Astrocyte of the cerebellum (primary cell): ENCODE measurements at regions not wholly inside any gene's neighbourhood (a gene's known extent, or its start where the extent isn't known, plus 50 kb on each side); places are given as distances from the start of the nearest gene placed in this dataset.

Source experiments
- DNase-seq: peaks from one replicate; pipeline ENCODE4 v3.0.0-alpha.2; 2011; ENCODE audit warnings: low read depth
- H3K4me3 ChIP-seq: 2 replicates; pipeline ENCODE4 v1.5.1; 2011; ENCODE audit warnings: mild to moderate bottlenecking, low read depth, low read length, moderate library complexity
- CTCF ChIP-seq: IDR thresholded peaks from 2 replicates; pipeline ENCODE4 v1.5.1; 2012; ENCODE audit warnings: low read length, low read depth, moderate library complexity, mild to moderate bottlenecking; ENCODE audit errors: missing control alignments
- in situ Hi-C: cut with HindIII; loops from 2 replicates; pipeline ENCODE4 v1.10.0; 2017; ENCODE audit warnings: low sequenced_read_pairs

- TF ChIP-seq CTCF = no peak
- no peak overlapping the region for H3K4me3 ChIP-seq
- in situ Hi-C loops = no loop called here
- DNase-seq = no peak
These were observed 777.0 kb downstream of the TSN start for GRCh38 chr2:122532481-122532880.

- DNase-seq = no peak
- H3K4me3 ChIP-seq = no peak overlapping the region
- no peak for TF ChIP-seq CTCF
- in situ Hi-C loops = no loop called here
These were observed 780.6 kb downstream of the TSN start for GRCh38 chr2:122535960-122536505.

- TF ChIP-seq CTCF = no peak
- no peak for DNase-seq
- no peak overlapping the region for H3K4me3 ChIP-seq
- in situ Hi-C loops = no loop called here
These were observed 783.9 kb downstream of the TSN start for GRCh38 chr2:122539311-122539710.

- in situ Hi-C loops = no loop called here
- TF ChIP-seq CTCF = no peak
- H3K4me3 ChIP-seq = no peak overlapping the region
- DNase-seq = no peak
These were observed 784.5 kb downstream of the TSN start for GRCh38 chr2:122539920-122540319.

- TF ChIP-seq CTCF = no peak
- in situ Hi-C loops = no loop called here
- no peak for DNase-seq
These were observed 786.8 kb downstream of the TSN start for GRCh38 chr2:122542236-122542635.

GRCh38 chr2:122542646-122543045 lies 787.2 kb downstream of the TSN start:
- DNase-seq = no peak
- no peak for TF ChIP-seq CTCF
- no peak overlapping the region for H3K4me3 ChIP-seq
- in situ Hi-C loops = no loop called here

More at GRCh38 chr2:122542236-122542635, 786.8 kb downstream of the TSN start:
- no peak overlapping the region for H3K4me3 ChIP-seq

- H3K4me3 ChIP-seq = no peak overlapping the region
- in situ Hi-C loops = no loop called here
- DNase-seq = no peak
- TF ChIP-seq CTCF = no peak
These were observed 788.4 kb downstream of the TSN start for GRCh38 chr2:122543815-122544214.
